ENCODE measurements at regions not wholly inside any gene's neighbourhood (a gene's known extent, or its start where the extent isn't known, plus 50 kb on each side); places are given as distances from the start of the nearest gene placed in this dataset.

- no peak for TF ChIP-seq SMAD5 (IDR thresholded peaks at IDR 0.05; ENCODE audit: low read depth)
- TF ChIP-seq CBX5 (IDR thresholded peaks at IDR 0.05; ENCODE audit: low read depth): no peak
- TF ChIP-seq EP300 (IDR thresholded peaks at IDR 0.05; ENCODE audit: borderline replicate concordance in 1 of 2, control insufficient read depth in 1 of 2, low read depth in 2 of 2, low read length in 2 of 2): no peak
- peak in 1 of 3 experiments; percentile 9; a peak in 1 of 6 replicates for TF ChIP-seq CTCF (IDR thresholded peaks at IDR 0.05 in 2 of 3, conservative IDR thresholded peaks at IDR 0.05 in 1 of 3; ENCODE audit: control insufficient read depth in 2 of 3, extremely low read depth in 1 of 3, insufficient read depth in 1 of 3, low read depth in 3 of 3, low read length in 3 of 3)
- no peak for TF ChIP-seq HDGF (IDR thresholded peaks at IDR 0.05)
- no peak for TF ChIP-seq POLR2A (IDR thresholded peaks at IDR 0.05; ENCODE audit: low read depth, low read length)
- no peak for TF ChIP-seq NR2F1 (conservative IDR thresholded peaks at IDR 0.05)
- no peak for TF ChIP-seq RAD21 (IDR thresholded peaks at IDR 0.05; ENCODE audit: insufficient read depth, low read depth, low read length)
- no peak for TF ChIP-seq ZNF592 (IDR thresholded peaks at IDR 0.05)
- TF ChIP-seq POLR2AphosphoS2 (IDR thresholded peaks at IDR 0.05; ENCODE audit: low read depth, low read length): no peak
- TF ChIP-seq, protein P1, sequence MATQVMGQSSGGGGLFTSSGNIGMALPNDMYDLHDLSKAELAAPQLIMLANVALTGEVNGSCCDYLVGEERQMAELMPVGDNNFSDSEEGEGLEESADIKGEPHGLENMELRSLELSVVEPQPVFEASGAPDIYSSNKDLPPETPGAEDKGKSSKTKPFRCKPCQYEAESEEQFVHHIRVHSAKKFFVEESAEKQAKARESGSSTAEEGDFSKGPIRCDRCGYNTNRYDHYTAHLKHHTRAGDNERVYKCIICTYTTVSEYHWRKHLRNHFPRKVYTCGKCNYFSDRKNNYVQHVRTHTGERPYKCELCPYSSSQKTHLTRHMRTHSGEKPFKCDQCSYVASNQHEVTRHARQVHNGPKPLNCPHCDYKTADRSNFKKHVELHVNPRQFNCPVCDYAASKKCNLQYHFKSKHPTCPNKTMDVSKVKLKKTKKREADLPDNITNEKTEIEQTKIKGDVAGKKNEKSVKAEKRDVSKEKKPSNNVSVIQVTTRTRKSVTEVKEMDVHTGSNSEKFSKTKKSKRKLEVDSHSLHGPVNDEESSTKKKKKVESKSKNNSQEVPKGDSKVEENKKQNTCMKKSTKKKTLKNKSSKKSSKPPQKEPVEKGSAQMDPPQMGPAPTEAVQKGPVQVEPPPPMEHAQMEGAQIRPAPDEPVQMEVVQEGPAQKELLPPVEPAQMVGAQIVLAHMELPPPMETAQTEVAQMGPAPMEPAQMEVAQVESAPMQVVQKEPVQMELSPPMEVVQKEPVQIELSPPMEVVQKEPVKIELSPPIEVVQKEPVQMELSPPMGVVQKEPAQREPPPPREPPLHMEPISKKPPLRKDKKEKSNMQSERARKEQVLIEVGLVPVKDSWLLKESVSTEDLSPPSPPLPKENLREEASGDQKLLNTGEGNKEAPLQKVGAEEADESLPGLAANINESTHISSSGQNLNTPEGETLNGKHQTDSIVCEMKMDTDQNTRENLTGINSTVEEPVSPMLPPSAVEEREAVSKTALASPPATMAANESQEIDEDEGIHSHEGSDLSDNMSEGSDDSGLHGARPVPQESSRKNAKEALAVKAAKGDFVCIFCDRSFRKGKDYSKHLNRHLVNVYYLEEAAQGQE (IDR thresholded peaks at IDR 0.05; ENCODE audit: low read depth, low read length): no peak
- no peak for TF ChIP-seq MYC (IDR thresholded peaks at IDR 0.05; ENCODE audit: insufficient read depth, insufficient read length, insufficient replicate concordance, low read length, severe bottlenecking)
- no peak for TF ChIP-seq MEF2B (IDR thresholded peaks at IDR 0.05; ENCODE audit: partially characterized antibody, poor library complexity, severe bottlenecking)
- no peak for TF ChIP-seq CEBPB (IDR thresholded peaks at IDR 0.05; ENCODE audit: borderline replicate concordance in 1 of 2, low read depth in 2 of 2, low read length in 2 of 2)
These were observed 107.7 kb upstream of the MPP7 start for GRCh38 chr10:28410420-28411135.

Data from GM12878 (cell line).